ENCODE measurements at regions not wholly inside any gene's neighbourhood (a gene's known extent, or its start where the extent isn't known, plus 50 kb on each side); places are given as distances from the start of the nearest gene placed in this dataset.

GRCh38 chr12:111040690-111041089, 120.3 kb upstream of the MYL2 start:
- Histone ChIP-seq H3K4me3 (ENCODE audit: low read depth, low read length) (no peak overlapping the region), H3K9me3 (ENCODE audit: control insufficient read depth, insufficient read depth, low read depth, low read length) (no peaks in the 10 kb centered on the region), H3K36me3 (ENCODE audit: control insufficient read depth in 2 of 2, insufficient read depth in 1 of 2, low read length in 2 of 2) (no peaks in the 10 kb centered on the region), H3K27ac (ENCODE audit: extremely low read depth, low read depth, low read length) (no peak overlapping the region), H3K4me1 (ENCODE audit: control insufficient read depth, insufficient read depth, low read length) (no peaks in the 10 kb centered on the region)
- CTCF ChIA-PET: no interaction called here
- TF ChIP-seq ZBTB44 (tag by site-specific recombination; IDR thresholded peaks at IDR 0.05) (no peak), WT1 (tag by site-specific recombination; IDR thresholded peaks at IDR 0.05) (no peak), OSR2 (tag by site-specific recombination; IDR thresholded peaks at IDR 0.05) (no peak), ZNF433 (tag by site-specific recombination; IDR thresholded peaks at IDR 0.05; ENCODE audit: low read depth) (no peak)
- POLR2A ChIA-PET: no interaction called here

- Histone ChIP-seq H3K4me1 (ENCODE audit: control insufficient read depth, insufficient read depth, low read length) (peaks cover 2% of the 10 kb centered on the region; the same call in 1 of the 2 replicates), H3K9me3 (ENCODE audit: control insufficient read depth, insufficient read depth, low read depth, low read length) (no peaks in the 10 kb centered on the region), H3K27ac (ENCODE audit: extremely low read depth, low read depth, low read length) (no peak overlapping the region), H3K4me3 (ENCODE audit: low read depth, low read length) (no peak overlapping the region), H3K36me3 (ENCODE audit: control insufficient read depth in 2 of 2, insufficient read depth in 1 of 2, low read length in 2 of 2) (no peaks in the 10 kb centered on the region)
- ChIA-PET POLR2A (no interaction called here), CTCF (no interaction called here)
- TF ChIP-seq HOXA7 (CRISPR knock-in tag; IDR thresholded peaks at IDR 0.05; ENCODE audit: borderline replicate concordance) (no peak), KLF17 (tag by site-specific recombination; IDR thresholded peaks at IDR 0.05) (no peak), GLI4 (tag by site-specific recombination; IDR thresholded peaks at IDR 0.05) (no peak), ZNF311 (tag by site-specific recombination; IDR thresholded peaks at IDR 0.05; ENCODE audit: borderline replicate concordance) (no peak), ZBTB11 (tag by site-specific recombination; conservative IDR thresholded peaks at IDR 0.05; ENCODE audit: low read depth) (no peak), ZNF747 (tag by site-specific recombination; IDR thresholded peaks at IDR 0.05) (no peak), ZNF785 (tag by site-specific recombination; IDR thresholded peaks at IDR 0.05) (no peak), ZNF175 (tag by site-specific recombination; IDR thresholded peaks at IDR 0.05) (no peak), ZNF350 (tag by site-specific recombination; IDR thresholded peaks at IDR 0.05) (no peak)
These were observed 118.6 kb upstream of the MYL2 start for GRCh38 chr12:111038941-111039340.

- H3K4me3 ChIP-seq (ENCODE audit: low read depth, low read length): no peak overlapping the region
- no peaks in the 10 kb centered on the region for H3K9me3 ChIP-seq (ENCODE audit: control insufficient read depth, insufficient read depth, low read depth, low read length)
- H3K27ac ChIP-seq (ENCODE audit: extremely low read depth, low read depth, low read length): no peak overlapping the region
- H3K4me1 ChIP-seq (ENCODE audit: control insufficient read depth, insufficient read depth, low read length): peaks cover 2% of the 10 kb centered on the region; the same call in 1 of the 2 replicates
- no peaks in the 10 kb centered on the region for H3K36me3 ChIP-seq (ENCODE audit: control insufficient read depth in 2 of 2, insufficient read depth in 1 of 2, low read length in 2 of 2)
- ChIA-PET CTCF (no interaction called here), POLR2A (no interaction called here)
- TF ChIP-seq ZNF140 (tag by site-specific recombination; IDR thresholded peaks at IDR 0.05) (no peak), MEIS1 (CRISPR knock-in tag; IDR thresholded peaks at IDR 0.05; ENCODE audit: borderline replicate concordance) (no peak), SP7 (tag by site-specific recombination; IDR thresholded peaks at IDR 0.05) (no peak), ZNF561 (tag by site-specific recombination; IDR thresholded peaks at IDR 0.05; ENCODE audit: borderline replicate concordance) (no peak), AEBP2 (tag by site-specific recombination; IDR thresholded peaks at IDR 0.05; ENCODE audit: borderline replicate concordance) (no peak), SCRT1 (tag by site-specific recombination; IDR thresholded peaks at IDR 0.05; ENCODE audit: borderline replicate concordance) (no peak), ZNF544 (tag by site-specific recombination; IDR thresholded peaks at IDR 0.05) (no peak), ZNF701 (tag by site-specific recombination; IDR thresholded peaks at IDR 0.05) (no peak), ZNF560 (tag by site-specific recombination; IDR thresholded peaks at IDR 0.05; ENCODE audit: borderline replicate concordance) (no peak)
These were observed 117.7 kb upstream of the MYL2 start for GRCh38 chr12:111038077-111038476.

Measured in HEK293 (cell line).